ENCODE measurements at regions not wholly inside any gene's neighbourhood (a gene's known extent, or its start where the extent isn't known, plus 50 kb on each side); places are given as distances from the start of the nearest gene placed in this dataset.

DNA sequence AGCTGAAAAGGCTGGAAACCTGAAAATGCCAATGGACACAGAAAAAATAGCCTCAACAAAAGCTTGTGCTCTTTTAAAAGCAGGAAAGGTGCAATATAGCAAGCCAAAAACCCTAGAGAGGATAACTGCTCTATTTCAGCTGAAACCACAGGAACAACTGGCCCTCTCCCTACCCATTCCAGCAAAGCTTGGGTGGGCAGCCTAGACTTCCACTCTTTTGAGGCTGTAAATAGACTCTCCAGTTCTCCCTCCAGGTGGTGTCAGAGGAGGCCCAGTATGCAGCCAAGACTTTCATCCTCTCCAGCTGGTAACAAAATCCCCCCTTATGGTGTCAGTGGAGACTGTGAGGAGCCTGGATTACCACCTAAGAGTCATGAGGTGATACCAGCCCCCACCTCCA, 206.9 kb upstream of the PLD5 start:
- no peak for FAIRE-seq
- Histone ChIP-seq H2BK12ac (ENCODE audit: low read depth, low read length) (no peak overlapping the region), H4K8ac (ENCODE audit: extremely low read depth, insufficient read depth, low read length) (no peak overlapping the region), H2AK5ac (ENCODE audit: low read depth, low read length) (no peak overlapping the region), H2BK15ac (ENCODE audit: low read length) (no peak overlapping the region), H3K9me3 (ENCODE audit: insufficient read depth in 2 of 2, low read depth in 1 of 2, low read length in 1 of 2) (peaks cover 0 to 4% of the 10 kb centered on the region in 2 experiments; a peak in 1 of 4 replicates), H4K91ac (replicated peaks; ENCODE audit: insufficient read length, low read length) (no peak overlapping the region), H3K4ac (replicated peaks; ENCODE audit: insufficient read length, low read depth, low read length) (no peak overlapping the region), H3K56ac (replicated peaks; ENCODE audit: insufficient read length, low read depth, low read length) (no peak overlapping the region), H3K36me3 (ENCODE audit: control insufficient read depth in 2 of 4, insufficient read depth in 4 of 4, low read length in 3 of 4) (no peaks in the 10 kb centered on the region), H3K4me3 (ENCODE audit: extremely low read depth in 1 of 4, insufficient read depth in 2 of 4, low read depth in 3 of 4, low read length in 4 of 4) (no peak overlapping the region), H3K4me2 (ENCODE audit: insufficient read depth in 1 of 2, low read depth in 2 of 2, low read length in 2 of 2) (no peak overlapping the region), H3K23ac (ENCODE audit: insufficient read length) (no peak overlapping the region), H3K18ac (ENCODE audit: extremely low read depth, low read length) (no peak overlapping the region), H3K79me1 (ENCODE audit: low read depth, low read length) (no peaks in the 10 kb centered on the region), H3K4me1 (replicated peaks in 1 of 4; ENCODE audit: control insufficient read depth in 3 of 4, insufficient read depth in 4 of 4, low read length in 3 of 4) (no peaks in the 10 kb centered on the region), H2BK5ac (ENCODE audit: low read depth, low read length) (no peak overlapping the region), H3K23me2 (ENCODE audit: low read depth, low read length) (no peaks in the 10 kb centered on the region), H3K9ac (replicated peaks in 1 of 4; ENCODE audit: extremely low read depth in 1 of 4, low read depth in 3 of 4, low read length in 3 of 4) (no peak overlapping the region), H3K27ac (ENCODE audit: low read depth, low read length) (no peak overlapping the region), H3K27me3 (replicated peaks in 1 of 4; ENCODE audit: control insufficient read depth in 3 of 4, extremely low read depth in 1 of 4, insufficient read depth in 3 of 4, low read length in 3 of 4) (no peaks in the 10 kb centered on the region), H4K5ac (ENCODE audit: insufficient read length, low read depth, low read length) (no peak overlapping the region), H4K20me1 (replicated peaks in 1 of 2; ENCODE audit: control insufficient read depth in 1 of 2, insufficient read depth in 2 of 2, low read length in 2 of 2) (no peaks in the 10 kb centered on the region), H2BK120ac (replicated peaks; ENCODE audit: low read depth, low read length) (no peak overlapping the region), H3K79me2 (ENCODE audit: control insufficient read depth in 1 of 2, insufficient read depth in 2 of 2, low read length in 2 of 2) (no peaks in the 10 kb centered on the region), H3K14ac (ENCODE audit: insufficient read length) (no peak overlapping the region), H2AFZ (ENCODE audit: low read length) (no peak overlapping the region), H2BK20ac (ENCODE audit: low read length) (no peak overlapping the region)
- POLR2A ChIA-PET (ENCODE audit: partially characterized antibody): no interaction called here
- CTCF ChIA-PET (ENCODE audit: partially characterized antibody): interaction anchor here (0.9 kb wide), 1 partner anchor 20 kb away, joined by 3 read pairs; no protein-coding TSS in a partner anchor
- DNase-seq (ENCODE audit: low read depth in 1 of 2, low spot score in 2 of 2): no peak
- no peak for TF ChIP-seq POLR2A (IDR thresholded peaks at IDR 0.05; ENCODE audit: control extremely low read depth in 1 of 2, low read depth in 2 of 2, low read length in 2 of 2)
- no peak for TF ChIP-seq EGR1 (IDR thresholded peaks at IDR 0.05; ENCODE audit: borderline replicate concordance, low read depth, low read length)
- no peak for TF ChIP-seq SAP30 (IDR thresholded peaks at IDR 0.05; ENCODE audit: insufficient read depth, insufficient replicate concordance, low read length)
- no peak for TF ChIP-seq TEAD4 (IDR thresholded peaks at IDR 0.05; ENCODE audit: low read depth, low read length)
- no peak for TF ChIP-seq YY1 (IDR thresholded peaks at IDR 0.05; ENCODE audit: low read depth, low read length)
- no peak for TF ChIP-seq CTCF (IDR thresholded peaks at IDR 0.05; ENCODE audit: control extremely low read depth in 1 of 3, insufficient read depth in 1 of 3, low read depth in 1 of 3, low read length in 3 of 3)
- TF ChIP-seq, protein P1, sequence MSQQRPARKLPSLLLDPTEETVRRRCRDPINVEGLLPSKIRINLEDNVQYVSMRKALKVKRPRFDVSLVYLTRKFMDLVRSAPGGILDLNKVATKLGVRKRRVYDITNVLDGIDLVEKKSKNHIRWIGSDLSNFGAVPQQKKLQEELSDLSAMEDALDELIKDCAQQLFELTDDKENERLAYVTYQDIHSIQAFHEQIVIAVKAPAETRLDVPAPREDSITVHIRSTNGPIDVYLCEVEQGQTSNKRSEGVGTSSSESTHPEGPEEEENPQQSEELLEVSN (IDR thresholded peaks at IDR 0.05): no peak
- no peak for TF ChIP-seq SRF (IDR thresholded peaks at IDR 0.05; ENCODE audit: low read depth, low read length)
- TF ChIP-seq TAF7 (optimal IDR thresholded peaks at IDR 0.05; ENCODE audit: borderline replicate concordance, low read depth, low read length): no peak
- no peak for TF ChIP-seq BRCA1 (IDR thresholded peaks at IDR 0.05; ENCODE audit: low read depth, low read length)
- TF ChIP-seq TBP (IDR thresholded peaks at IDR 0.05; ENCODE audit: low read depth, low read length): no peak
- no peak for TF ChIP-seq KDM1A (IDR thresholded peaks at IDR 0.05; ENCODE audit: borderline replicate concordance, low read length)
- no peak for TF ChIP-seq SUZ12 (IDR thresholded peaks at IDR 0.05; ENCODE audit: low read length)
- TF ChIP-seq NRF1 (IDR thresholded peaks at IDR 0.05; ENCODE audit: low read depth, low read length): no peak
